ENCODE measurements at regions not wholly inside any gene's neighbourhood (a gene's known extent, or its start where the extent isn't known, plus 50 kb on each side); places are given as distances from the start of the nearest gene placed in this dataset.

- no peak for DNase-seq (ENCODE audit: extremely low read depth, low read depth, low spot score)
These were observed 49.9 kb upstream of the ATP2B2 start for GRCh38 chr3:10555263-10555662.

GRCh38 chr3:10556312-10556711 is 50.9 kb upstream of the ATP2B2 start:
- DNase-seq (ENCODE audit: extremely low read depth, low read depth, low spot score) = no peak

GRCh38 chr3:10557250-10557649 is 51.9 kb upstream of the ATP2B2 start:
- DNase-seq (ENCODE audit: extremely low read depth, low read depth, low spot score) = no peak

DNA sequence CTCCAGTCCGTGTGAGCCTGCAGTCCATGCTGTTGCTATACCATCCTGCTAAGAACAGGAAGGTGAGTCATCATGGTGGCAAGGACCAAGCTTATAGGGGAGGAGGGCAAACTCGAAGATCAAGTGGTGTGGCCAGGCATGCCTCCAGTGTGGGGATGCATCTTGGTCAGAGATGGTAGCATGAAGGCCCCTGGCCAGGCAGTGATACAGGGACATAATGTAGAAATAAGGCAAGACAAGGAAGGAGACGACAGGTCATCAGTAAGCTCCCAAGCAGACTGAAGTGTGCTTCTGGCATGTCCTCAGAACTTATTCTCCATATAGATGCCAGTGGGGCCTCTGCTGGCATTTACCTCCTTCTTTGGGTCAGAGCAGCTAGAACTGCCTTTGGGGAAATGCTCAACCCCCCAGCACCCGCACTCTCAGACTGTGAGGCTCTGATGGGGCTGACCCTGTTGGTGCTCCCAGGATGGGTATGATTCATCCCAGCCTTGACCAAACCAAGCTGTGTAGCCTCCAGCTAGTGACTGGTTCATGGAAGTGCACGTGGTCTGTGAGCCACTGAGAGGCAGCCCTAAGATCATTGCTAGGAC is 52.5 kb upstream of the ATP2B2 start:
- no peak for DNase-seq (ENCODE audit: extremely low read depth, low read depth, low spot score)

DNA sequence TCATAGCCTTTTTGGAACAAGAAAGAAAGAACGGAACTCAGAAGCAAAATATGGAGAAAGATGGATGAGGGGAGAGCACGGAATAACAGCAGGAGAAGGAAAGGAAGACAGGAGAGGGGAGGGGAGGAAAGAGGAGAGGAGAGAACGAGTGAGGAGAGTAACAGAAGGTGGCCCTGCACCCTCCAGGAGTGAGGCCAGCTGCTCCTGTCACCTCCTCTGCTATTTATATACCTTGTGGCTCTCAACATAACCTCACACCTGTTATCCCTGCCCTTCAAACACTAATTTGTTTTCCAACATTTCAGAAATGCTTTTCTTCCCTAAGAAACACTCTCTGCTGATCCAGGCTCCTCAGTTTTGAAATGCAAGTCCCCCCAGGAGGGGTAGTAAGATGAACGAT is 53.4 kb upstream of the ATP2B2 start:
- DNase-seq (ENCODE audit: extremely low read depth, low read depth, low spot score) = no peak

DNA sequence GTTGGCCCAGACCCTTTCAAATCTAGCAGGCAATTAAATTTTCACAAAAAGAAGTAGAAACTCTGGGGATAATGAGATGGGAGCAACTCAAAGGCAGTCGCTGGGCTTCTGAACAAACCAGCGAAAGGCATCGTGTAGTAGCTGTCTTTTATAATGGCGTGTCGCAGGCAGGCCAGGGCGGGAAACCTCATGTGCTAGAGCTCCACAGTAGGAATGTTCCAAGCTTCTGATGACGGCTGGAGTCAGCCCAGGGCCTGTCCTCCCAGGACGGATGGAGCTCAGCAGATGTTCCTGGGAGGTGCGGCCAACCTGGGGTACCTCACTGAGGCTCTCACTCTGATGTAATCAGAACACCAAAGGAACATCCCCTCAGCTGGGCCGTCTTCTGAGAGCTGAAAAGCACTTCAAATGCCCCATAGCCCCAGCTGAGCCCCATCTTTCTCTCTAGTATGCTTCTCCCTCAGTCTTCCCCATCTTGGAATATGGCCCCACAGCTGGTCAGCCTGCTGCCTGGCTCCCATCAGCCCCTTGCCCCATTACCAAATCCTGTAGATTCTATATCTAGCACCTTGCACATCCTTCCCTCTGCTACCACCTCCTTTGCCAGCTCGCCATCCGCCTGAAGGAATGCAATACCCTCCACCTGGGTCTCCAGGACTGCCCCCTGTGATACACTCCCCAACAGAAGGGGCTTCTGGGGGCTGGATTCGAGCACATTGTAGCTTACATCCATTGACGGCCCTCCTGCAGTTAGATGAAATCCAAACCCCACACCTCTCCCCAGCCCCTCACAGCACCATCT is 54.9 kb upstream of the ATP2B2 start:
- DNase-seq (ENCODE audit: extremely low read depth, low read depth, low spot score) = no peak

DNA sequence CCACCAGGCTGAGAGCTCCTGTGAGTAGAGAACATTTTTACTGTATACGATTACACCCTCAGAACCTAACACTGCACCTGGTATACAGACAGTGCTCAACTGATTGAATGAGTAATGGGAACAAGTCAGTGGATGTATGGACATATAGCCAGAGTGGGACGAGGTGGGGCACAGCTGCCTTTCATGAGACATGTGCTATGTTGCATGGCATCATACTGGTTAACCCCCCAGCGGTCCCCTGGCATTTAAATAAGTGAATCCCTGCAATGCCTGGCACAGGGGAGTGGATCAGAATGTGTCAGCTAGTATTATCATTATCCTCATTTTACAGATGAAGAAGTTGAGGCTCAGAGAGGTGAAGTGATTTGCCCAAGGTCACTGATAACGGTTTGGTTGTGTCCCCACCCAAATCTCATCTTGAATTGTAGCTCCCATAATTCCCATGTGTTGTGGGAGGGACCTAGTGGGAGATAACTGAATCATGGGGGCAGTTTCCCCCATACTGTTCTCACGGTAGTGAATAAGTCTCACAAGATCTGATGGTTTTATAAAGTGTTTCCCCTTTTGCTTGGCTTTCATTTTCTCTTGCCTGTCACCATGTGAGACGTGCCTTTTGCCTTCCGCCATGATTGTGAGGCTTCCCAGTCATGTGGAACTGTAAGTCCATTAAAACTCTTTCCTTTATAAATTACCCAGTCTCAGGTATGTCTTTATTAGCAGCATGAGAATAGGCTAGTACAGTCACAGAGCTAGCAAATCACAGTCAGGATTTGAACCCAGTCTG is 56.0 kb upstream of the ATP2B2 start:
- DNase-seq (ENCODE audit: extremely low read depth, low read depth, low spot score) = no peak

- DNase-seq (ENCODE audit: extremely low read depth, low read depth, low spot score) = no peak
These were observed 56.7 kb upstream of the ATP2B2 start for GRCh38 chr3:10561946-10562560.

GRCh38 chr3:10563396-10563795 is 58.0 kb upstream of the ATP2B2 start:
- DNase-seq (ENCODE audit: extremely low read depth, low read depth, low spot score) = no peak

GRCh38 chr3:10565814-10566213 is 60.4 kb upstream of the ATP2B2 start:
- no peak for DNase-seq (ENCODE audit: extremely low read depth, low read depth, low spot score)

DNA sequence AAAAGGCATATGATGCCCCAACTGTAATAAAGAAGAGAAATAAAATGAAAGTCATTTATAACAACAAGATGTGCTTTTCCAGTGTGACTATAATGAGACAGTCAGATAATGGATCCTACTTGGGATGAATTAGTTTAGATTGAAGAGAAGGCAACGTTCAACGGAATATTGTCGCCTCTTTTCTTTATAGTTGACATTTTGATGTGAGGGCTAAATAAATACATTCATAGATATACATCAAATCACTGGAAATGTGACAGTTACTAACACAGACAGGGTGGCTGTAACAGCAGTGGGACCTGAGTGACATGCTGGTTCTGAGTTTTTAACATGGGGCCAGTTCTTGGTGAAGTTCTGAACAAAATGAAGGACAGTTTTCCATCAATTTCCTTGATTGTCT is 61.1 kb upstream of the ATP2B2 start:
- no peak for DNase-seq (ENCODE audit: extremely low read depth, low read depth, low spot score)

DNA sequence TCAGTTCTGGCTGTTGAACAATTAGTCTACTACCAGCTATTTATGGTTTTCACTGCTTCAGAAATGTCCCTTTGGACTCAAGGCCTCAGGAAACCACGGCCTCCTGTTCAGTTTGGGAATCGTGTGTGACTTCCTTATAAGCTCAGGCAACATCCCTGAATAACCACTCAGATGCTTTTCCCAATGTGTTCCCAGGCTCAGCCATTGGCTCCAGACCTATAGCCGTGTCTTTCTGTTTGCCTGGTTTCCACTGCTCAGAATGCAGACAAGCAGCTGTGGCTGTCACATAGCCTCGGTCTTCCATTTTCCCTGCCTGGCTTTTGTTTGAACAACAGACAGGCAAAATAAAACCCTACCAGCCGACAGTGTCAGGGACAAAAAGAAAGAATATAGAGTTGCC is 63.2 kb upstream of the ATP2B2 start:
- no peak for DNase-seq (ENCODE audit: extremely low read depth, low read depth, low spot score)

DNA sequence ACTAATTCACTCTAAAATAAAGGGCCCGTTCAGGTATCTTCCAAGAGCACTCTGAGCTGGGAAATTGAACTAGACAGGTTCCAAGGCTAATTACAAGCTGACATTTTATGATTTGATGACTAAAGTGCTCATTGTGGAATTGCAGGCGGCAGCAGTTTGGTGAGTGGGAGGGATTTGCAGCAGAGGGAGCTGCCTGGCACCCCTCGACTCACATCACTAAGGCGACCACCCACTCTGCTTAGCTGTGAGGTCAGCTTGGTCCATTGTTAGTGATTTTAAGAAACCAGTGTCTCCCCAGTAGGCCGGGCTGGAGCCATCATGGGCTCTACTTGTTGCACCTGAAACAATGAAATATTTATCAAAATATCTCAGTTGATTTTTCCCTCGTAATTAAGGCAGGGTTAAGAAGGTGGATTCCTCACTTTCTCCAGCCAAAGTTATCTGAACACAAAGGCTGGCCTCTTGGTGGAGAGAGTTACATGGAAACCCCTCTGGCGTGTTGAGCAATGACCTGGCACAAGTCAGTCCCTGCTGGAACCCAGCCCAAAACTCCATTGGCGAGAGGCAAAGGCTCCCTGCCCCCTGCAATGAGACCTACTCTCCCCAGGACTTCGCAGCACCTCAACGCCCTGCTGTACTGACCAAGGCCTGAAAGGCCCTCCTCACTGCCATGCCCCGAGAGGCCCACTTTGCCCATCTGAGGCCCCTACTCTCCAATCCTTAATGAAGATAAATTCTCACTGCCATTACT is 65.0 kb upstream of the ATP2B2 start:
- no peak for DNase-seq (ENCODE audit: extremely low read depth, low read depth, low spot score)

DNA sequence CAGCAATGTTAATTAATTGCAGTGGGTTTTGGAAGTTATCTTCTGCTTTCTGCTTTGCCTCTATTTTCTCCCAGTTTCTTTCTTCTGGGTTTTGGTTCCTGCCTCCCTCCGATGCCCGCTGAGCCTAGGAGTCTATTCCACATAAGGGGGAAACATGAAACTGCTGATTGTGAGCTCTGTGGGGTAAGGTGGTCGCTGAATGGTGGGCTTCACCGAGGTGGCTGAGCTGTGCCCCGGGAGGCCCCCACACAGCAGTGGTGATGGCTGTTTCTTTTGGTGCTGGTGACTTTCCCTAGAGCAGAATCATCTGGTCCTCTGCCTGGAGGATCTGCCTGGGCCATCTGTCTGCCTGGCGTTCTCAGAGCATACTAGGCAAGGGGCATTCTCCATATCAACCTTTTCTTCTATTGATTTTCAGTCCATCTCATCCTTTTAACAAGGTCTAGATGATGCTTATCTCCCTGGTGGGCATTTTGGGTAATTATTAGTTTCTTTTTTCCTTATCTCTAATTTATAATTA is 68.8 kb upstream of the ATP2B2 start:
- no peak for DNase-seq (ENCODE audit: extremely low read depth, low read depth, low spot score)

- no peak for DNase-seq (ENCODE audit: extremely low read depth, low read depth, low spot score)
These were observed 70.3 kb upstream of the ATP2B2 start for GRCh38 chr3:10575601-10576160.

- no peak for DNase-seq (ENCODE audit: extremely low read depth, low read depth, low spot score)
These were observed 72.1 kb upstream of the ATP2B2 start for GRCh38 chr3:10577486-10577885.

- DNase-seq (ENCODE audit: extremely low read depth, low read depth, low spot score) = no peak
These were observed 75.0 kb upstream of the ATP2B2 start for GRCh38 chr3:10580426-10580825.

GRCh38 chr3:10581251-10581650 is 75.9 kb upstream of the ATP2B2 start:
- no peak for DNase-seq (ENCODE audit: extremely low read depth, low read depth, low spot score)

GRCh38 chr3:10581716-10582115 is 76.3 kb upstream of the ATP2B2 start:
- no peak for DNase-seq (ENCODE audit: extremely low read depth, low read depth, low spot score)

DNA sequence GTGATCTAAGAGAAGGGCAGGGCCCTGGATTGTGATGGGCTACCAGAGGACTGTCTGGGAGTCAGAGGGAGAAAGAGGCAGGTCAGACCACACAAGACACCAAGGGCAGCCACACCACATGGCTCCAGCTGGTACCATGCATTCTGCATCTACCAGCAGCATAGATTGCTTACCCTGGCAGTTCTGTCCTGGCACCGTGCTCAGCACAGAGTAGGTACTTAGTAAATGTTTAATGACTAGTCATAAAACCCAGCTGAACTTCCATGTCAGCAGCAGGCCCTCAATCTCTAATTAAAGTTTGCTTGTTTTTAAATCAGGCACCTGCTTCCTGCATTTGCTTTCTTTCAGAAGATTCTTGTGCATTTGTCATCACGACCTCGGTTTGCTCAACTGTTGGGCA is 77.3 kb upstream of the ATP2B2 start:
- no peak for DNase-seq (ENCODE audit: extremely low read depth, low read depth, low spot score)

Measured in glomerular endothelial cell (primary cell).